HG03139 (cell line): ENCODE measurements at regions not wholly inside any gene's neighbourhood (a gene's known extent, or its start where the extent isn't known, plus 50 kb on each side); places are given as distances from the start of the nearest gene placed in this dataset.

Experiments
- ATAC-seq: cut with Tn5 transposase; IDR thresholded peaks from one replicate; pipeline ENCODE4 v1.9.1; 2021; ENCODE audit not compliant: unreplicated experiment

DNA sequence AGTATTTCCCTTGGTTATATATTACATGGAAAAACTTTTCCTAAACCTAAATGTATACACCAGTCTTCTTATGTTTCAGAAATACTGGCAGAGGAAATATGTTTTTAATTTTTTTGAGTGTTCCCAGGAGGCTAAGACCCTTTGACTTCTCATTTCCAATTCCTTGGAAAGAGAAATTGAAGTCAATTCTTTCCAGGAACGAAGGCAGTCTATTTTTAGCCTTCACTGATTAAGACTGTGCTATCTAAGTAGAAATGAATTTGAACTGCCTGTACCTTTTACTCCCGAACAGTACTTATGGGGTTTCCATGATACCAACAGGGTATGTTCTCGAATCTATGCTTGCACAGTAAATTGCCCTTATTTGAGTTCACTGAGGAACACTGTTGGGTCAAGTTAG is 340.3 kb upstream of the CD180 start:
- no peak for ATAC-seq

DNA sequence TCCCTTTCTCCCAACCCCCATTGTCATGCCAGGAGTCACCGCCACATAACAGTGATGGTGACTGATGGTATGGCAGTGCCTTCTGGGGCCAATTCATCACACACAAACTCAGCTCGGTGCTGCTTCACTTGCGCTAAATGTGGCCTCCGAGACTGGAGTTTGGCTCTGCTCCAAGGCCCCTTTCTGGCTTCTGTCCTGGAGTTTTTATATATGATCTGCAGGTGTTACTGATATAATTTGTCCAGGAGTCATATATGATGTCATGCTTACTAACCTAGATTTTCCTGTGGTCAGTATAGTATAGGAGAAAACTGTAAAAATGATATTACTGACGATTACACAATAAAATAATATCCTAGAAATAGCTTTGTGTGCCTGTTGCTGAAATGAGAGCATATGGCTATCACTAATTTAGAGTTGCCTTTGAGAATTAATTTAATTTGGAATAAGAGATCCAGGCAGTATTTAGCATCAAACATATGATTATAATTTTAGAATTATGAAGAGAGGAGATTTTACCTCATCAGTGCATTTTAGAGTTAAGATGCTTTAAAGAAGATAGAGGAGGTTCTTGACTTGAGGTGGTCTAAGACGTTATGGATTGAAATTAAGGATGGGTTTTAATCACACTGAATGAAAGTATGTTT is 334.1 kb upstream of the CD180 start:
- ATAC-seq, result no peak

DNA sequence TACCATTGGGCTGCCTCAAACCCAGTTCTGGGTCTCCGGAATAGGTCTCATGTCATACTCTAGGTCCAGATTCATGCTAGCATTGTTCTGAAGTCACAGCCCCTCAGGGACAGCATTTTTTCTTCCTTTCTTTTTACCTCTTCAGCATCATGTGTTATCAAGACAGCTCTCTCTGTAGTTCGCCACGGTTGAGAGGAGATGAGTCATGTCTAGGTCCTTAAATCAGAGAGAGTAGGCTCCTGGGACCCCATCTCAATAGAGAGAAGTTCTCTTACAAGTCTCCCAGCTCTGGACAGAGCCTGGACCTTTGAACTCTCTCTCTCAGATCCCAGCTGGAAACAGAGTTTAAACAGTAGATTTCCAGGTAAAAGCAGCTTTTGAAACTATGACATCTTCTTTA is 332.4 kb upstream of the CD180 start:
- ATAC-seq, result no peak

DNA sequence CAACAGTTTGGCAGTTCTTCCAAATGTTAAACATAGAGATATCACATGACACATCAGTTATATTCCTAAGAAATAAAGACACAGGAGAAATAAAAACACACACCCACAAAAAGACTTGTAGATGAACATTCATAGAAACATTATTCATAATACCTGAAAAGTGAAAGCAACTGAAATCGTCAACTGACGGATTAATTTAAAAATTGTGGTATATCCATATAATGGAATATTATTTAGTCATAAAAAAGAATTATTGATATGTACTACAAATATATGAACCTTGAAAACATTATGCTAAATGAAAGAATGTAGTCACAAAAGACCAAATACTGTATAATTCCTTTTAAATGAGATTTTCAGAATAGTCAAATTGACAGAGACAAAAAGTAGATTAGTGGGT is 330.2 kb upstream of the CD180 start:
- no peak for ATAC-seq

DNA sequence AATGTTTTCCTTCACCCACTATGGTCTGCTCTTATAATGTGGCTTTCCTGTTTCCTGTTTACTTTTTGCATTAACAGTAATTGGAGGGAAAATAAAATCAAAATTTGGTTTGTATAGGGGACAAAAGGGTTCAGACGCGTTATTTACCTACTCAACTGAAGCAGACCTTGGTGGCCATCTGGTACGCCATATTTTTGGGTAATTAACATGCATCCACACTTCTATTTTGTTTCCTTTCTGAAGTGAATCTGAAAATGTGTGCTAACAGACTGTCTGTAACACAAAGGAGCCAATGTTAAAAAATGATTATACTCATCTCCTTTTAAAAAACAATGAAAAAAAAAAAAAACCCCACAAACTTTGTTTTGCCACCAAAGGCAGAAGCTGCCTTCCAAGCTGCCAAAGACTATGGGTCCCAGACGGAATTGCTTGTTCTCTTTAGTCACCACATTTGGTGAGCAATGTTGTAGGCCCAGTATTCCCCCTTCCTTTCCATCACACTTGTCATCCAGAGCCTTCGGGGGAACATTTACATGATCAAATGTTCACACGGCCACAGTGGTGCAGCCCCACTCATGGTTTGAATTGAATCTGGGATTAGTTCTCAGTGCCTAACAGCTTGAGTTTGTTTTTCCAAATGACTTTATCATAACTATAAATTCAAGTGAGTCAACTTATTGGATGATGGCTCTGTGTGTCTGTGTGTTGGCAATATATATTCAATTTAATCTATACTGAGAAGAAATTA is 323.7 kb upstream of the CD180 start:
- no peak for ATAC-seq

DNA sequence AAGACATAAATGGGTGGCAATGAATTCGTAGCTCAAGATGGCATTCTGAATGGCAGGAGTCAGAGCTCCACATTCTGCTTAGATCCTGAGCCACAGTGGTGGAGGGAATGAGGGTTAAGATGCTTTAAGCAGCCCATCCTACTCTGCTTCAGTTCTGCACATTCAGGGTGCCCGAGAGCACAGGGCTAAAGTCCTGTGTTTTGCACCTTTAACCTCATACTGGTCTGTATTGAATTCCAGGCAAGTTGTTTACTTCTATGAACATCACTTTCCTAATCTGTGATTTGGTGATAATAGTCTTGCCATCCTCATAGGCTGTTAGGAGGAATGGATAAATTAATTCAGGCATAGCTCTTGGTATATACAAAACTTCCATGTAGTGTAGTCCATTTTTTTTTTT is 321.6 kb upstream of the CD180 start:
- no peak for ATAC-seq

DNA sequence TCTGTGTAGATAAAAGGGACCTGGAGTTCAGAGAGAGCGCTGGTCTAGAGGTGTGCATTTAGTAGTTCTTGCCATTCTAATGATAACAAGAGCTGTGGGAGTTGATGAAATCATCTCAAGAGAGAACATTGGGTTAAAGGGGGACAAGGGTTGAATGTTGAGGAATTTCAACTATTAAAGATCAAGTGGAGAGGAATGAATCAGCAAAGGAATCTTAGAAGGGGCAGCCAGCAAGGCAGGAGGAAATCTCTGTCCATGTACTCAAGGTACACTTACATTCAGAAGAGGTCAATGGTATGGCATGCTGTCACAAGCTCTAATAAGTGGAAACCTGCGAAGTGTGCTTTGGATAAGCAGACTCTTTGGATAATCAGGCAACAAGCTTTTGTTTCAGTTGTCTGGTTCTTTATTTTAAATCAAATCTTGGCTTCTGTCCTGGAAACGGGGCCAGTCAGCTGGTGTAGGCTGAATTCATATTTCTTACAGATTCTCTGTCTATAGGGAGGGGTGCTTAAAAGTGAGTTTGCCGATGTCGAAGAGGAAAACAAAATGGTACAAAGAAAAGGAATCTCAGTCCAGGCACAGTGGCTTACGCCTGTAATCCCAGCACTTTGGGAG is 320.5 kb upstream of the CD180 start:
- ATAC-seq, result no peak

DNA sequence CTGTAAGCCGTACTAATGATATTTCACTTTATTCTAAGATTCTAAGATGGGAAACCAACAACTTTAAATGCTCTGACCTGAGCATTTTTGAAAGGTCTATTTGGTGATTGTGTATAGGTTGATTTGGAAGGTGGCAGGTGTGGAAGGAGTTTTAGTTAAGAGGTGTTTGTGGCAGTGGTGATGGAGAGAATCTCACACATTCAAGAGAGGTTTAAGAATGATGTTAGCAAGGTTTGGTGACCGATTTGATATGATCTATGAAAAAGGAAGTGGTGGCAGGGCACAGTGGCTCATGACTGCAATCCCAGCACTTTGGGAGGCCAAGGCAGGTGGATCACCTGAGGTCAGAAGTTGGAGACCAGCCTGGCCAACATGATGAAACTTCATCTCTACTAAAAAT is 319.2 kb upstream of the CD180 start:
- no peak for ATAC-seq

DNA sequence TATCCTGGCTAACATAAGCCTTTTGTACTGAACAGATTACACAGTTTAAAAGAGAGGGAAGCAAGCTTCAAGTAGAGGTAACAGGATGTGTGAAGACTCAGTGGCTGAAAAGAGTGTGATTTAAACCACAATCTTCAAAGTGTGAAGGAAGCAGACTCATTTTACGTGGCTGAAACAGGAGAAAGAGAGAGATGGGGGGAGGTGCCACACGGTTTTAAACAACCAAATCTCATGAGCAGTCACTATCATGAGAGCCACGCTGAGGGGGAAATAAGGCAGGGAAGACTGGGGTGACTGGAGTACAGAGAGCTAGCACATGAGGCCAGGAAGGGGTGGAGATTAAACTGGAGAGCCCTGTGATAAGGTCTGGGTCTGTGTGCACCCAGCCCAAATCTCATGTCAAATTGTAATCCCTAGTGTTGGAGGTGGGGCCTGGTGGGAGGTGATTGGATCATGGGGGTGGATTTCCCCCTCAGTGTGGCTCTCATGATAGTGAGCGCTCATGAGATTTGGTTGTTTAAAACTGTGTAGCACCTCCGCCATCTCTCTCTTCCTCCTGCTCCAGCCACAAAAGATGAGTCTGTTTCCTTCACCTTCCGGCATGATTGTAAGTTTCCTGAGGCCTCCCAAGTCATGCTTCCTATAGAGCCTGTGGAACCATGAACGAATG is 318.6 kb upstream of the CD180 start:
- ATAC-seq, result no peak

DNA sequence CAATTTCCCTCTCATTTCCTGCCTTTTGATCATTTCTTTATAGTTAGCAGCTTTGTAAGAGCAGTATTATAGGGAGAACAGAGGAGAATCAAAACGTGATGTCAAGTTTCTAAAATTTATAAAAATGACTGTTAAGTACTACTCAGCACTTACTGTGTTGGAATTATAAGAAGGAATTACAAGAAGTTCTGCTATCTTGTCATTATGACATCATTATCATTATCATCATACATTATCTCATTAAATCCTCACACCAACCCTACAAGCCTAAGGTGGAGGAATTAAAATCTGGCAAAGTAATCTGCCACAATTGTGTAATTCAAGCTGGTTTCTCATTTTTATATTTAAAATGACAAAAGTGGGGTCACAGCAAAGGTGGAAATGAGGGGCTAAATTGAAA is 316.2 kb upstream of the CD180 start:
- ATAC-seq, result no peak

DNA sequence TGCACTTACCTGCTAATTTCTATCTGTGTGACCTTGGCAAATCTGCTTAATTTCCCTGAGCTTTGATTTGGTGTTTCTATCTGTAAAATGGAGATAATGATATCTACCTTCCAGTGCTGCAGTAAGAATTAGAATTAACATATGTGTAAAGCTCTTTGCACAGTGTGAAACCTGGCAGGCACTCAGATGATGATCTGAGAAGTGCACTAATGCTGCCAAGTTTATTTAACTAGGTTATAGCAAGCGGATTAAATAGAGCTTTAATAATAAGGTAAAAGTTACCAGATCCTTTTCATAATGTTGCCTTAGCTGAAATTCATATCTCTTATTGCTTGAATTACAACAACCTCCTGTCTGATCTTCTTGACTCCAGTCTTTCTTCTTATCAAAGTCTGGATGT is 315.3 kb upstream of the CD180 start:
- ATAC-seq, result no peak

DNA sequence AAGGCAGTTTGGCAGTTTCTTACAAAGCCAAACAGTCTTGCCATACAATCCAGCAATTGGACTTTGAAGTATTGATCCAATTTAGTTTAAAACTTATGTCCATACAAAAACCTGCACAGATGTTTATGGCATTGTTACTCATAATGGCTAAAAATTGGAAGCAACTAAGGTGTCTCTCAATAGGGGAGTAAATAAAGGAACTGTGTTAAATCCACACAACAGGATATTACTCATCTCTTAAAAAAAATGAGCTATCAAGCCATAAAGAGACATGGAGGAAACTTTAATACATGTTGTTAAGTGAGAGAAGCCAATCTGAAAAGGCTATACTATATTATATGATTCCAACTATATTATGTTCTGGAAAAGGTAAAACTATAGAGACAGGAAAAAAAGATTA is 313.6 kb upstream of the CD180 start:
- ATAC-seq, result no peak

DNA sequence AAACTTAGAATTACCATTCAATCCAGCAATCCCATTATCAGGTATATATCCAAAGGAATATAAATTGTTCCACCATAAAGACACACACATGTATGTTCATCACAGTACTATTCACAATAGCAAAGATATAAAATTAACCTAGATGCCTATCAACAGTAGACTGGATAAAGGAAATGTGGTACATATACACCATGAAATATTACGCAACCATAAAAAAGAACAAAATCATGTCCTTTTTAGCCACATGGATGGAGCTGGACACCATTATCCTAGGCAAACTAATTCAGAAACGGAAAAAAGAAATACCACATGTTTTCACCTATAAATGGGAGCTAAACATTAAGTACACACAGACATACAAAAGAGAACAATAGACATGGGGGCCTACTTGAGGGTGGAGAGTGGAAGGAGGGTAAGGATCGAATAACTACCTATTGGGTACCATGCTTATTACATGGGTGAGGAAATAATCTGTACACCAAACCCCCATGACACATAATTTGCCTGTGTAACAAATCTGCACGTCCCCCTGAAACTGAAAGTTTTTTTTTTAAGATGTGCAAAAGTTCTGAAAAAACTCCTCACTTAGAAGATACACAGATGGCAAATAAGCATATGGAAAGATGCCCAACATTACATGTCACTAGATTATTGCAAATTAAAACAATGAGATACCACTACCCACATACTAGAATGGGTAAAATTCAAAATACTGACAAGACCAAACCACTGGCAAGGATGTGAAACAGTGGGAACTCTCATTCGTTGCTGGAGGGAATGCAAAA is 313.0 kb upstream of the CD180 start:
- no peak for ATAC-seq

DNA sequence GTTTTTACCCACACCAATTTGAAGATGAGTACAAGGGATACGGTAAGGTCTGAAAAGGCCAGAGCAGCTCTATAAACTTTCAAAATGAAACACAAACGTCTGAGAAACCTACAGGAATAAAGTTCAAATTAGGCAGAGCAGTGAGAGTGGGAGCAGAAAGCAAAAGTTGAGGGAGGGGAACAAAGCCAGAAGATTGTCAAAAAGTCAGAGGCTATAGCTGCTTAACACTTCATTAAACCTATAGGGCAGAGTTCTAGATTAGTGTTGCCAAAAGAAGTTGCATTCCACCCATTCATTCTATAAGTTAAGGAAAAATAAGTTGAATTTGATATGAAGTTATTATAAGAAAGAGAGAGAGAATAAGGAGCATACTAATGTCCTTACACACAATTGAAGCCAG is 309.6 kb upstream of the CD180 start:
- ATAC-seq, result no peak

DNA sequence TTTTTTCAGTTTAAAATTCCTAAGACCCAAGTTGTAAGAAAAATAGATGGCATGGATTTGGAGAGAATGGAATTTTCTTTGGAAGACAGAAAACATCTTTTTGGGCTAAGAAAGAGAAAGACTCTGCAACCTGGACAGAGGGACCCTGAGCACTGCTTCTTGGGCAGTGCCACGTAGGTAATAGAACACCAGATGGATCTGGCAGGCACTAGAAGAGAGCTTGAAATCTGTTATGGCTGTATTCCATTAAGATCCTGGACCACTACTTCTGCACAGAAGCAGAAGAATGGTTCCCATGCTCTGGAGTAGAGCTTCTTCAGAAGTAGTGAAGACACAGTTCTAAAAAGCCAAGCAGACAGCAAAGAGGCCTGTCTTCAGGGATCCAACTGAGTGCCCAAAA is 306.4 kb upstream of the CD180 start:
- ATAC-seq, result no peak

DNA sequence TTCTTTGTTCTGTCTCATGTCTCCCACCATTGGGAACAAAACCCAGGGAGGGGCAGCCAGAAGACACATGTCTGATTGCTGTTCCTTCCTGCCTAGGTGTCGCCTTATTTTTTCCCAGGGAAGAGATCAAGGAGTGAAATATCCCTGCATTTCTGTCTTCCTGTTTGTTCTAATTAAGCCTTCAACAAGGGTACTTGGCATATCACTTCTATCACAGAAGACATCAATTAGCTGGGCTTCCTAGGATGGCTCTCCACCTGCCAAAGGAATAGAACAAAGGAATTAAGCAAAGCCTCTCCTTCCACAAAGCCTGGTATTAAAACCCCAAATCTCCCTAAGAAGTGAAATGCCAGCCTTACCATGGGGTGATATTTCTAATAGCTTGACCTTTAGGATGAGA is 299.5 kb upstream of the CD180 start:
- ATAC-seq, result no peak

DNA sequence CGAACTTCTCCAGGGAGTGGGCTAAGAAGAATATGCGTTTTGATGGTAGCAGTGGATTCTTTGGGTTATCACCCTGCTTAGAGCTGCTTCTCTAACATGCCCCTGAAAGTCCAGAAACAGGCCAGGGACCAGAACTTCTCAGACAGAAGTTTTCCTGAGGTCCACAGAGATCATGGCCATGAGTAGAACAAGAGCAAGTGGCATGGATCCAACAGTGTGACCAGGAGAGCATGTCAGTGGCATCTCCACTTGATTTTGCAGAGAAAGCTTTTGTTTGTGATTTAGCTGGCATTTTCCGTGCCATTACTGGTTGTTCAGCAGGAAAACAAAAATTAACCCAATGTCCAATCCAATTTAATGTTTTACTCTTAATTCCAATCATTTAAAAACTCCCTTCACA is 298.5 kb upstream of the CD180 start:
- ATAC-seq, result no peak

DNA sequence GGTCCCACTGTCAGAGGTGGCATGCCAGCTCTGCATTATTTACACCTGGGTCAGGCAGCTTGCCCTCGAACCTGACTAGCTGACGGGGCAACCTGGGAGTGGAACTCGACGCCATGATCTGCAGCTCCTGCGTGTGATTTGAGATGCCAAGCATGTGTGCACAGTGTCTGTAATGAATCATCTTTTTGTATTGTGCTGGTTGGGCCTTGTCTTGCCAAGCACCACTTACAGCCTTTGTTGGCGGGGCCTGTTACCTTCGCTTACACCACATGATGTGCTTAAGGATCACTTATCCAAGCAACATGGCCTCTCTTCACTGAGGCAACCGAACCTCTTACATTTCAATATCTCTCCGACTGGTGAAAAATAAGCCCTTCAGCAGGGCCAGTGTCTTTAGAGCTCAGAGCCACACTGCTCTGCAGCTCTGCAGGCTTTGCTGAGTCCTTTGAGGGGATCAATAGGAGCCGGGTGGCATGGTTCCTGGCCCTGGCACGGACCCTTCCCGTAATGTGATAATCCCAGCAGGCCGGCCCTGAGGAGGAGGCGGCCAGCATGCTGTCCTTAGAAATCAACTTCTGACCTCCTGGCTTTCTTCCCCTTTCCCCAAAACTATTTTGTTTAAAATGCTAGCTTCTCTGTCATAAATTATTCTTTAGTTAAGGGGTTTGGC is 297.7 kb upstream of the CD180 start:
- no peak for ATAC-seq

DNA sequence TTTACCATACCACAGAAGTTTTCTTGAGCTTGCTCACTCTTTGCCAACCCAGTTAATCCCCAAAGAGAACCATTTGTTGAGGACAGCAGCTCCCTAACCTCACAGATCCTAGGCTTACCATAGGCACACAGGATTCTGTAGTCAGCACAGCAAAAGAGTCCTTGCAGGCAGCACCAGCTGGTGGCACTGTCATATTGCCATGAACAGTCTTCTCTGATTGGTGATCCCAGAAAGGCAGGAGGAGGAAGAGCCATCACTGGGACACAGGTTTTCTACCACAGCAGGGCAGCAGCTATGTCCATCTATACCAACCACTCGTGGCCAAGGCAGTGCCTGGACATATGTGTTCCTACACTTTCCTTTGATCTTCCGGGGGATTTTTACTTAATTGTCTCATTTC is 297.1 kb upstream of the CD180 start:
- no peak for ATAC-seq

DNA sequence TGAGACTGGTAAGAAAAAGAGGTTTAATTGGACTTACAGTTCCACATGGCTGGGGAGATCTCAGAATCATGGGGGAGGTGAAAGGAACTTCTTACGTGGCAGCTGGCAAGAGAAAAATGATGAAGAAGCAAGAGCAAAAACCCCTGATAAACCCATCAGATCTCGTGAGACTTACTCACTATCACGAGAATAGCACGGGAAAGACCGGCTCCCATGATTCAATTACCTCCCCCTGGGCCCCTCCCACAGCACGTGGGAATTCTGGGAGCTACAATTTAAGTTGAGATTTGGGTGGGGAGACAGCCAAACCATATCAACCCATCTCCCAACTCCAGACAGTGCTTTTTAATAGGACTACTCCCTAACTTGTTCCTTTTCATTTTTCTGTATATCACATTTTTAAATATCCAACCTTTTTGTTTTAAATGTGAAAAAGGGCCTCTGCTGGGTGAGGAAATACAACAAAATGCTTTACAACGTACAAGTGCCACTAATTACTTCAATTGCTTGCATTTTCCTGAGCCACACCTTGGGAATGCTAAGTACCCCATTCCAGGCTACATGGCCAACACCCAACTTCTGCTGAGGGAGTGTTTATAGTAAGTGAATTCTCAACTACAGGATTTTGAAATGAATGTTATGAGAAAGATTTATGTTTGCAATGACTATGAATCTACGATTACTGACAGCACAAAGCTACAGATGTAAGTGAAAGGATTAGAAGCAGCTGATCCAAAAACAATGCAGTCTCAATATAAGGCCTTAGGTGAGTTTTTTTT is 294.1 kb upstream of the CD180 start:
- no peak for ATAC-seq
